ENCODE measurements at regions not wholly inside any gene's neighbourhood (a gene's known extent, or its start where the extent isn't known, plus 50 kb on each side); places are given as distances from the start of the nearest gene placed in this dataset.

- Histone ChIP-seq H3K4me3 (no peak overlapping the region), H3K27ac (no peak overlapping the region), H3K36me3 (no peaks in the 10 kb centered on the region), H3K4me1 (no peaks in the 10 kb centered on the region), H3K9me3 (no peaks in the 10 kb centered on the region), H3K27me3 (no peaks in the 10 kb centered on the region)
- intact Hi-C loops (cut with DNase I; ENCODE audit: low total_unique reads): no loop called here
- no peak for DNase-seq
- TF ChIP-seq POLR2A (IDR thresholded peaks at IDR 0.05) (no peak), CTCF (IDR thresholded peaks at IDR 0.05) (no peak)
Measured at GRCh38 chrX:88621278-88621677, 125.7 kb upstream of the CPXCR1 start.

- TF ChIP-seq CTCF (IDR thresholded peaks at IDR 0.05) (no peak), POLR2A (IDR thresholded peaks at IDR 0.05) (no peak)
- intact Hi-C loops (cut with DNase I; ENCODE audit: low total_unique reads): no loop called here
- no peaks in the 10 kb centered on the region for H3K36me3 ChIP-seq
- DNase-seq: no peak
- H3K4me3 ChIP-seq: no peak overlapping the region
- no peaks in the 10 kb centered on the region for H3K4me1 ChIP-seq
- H3K27ac ChIP-seq: no peak overlapping the region
- no peaks in the 10 kb centered on the region for H3K9me3 ChIP-seq
- no peaks in the 10 kb centered on the region for H3K27me3 ChIP-seq
Measured at GRCh38 chrX:88655460-88655859, 91.6 kb upstream of the CPXCR1 start.

- no peak for DNase-seq
- H3K36me3 ChIP-seq: no peaks in the 10 kb centered on the region
- H3K4me1 ChIP-seq: no peaks in the 10 kb centered on the region
- no peak overlapping the region for H3K27ac ChIP-seq
- H3K9me3 ChIP-seq: no peaks in the 10 kb centered on the region
- H3K4me3 ChIP-seq: no peak overlapping the region
- intact Hi-C loops (cut with DNase I; ENCODE audit: low total_unique reads): no loop called here
- peaks cover 0 to 5% of the 10 kb centered on the region in 2 donors for H3K27me3 ChIP-seq
- TF ChIP-seq CTCF (IDR thresholded peaks at IDR 0.05) (no peak), POLR2A (IDR thresholded peaks at IDR 0.05) (no peak)
Measured at GRCh38 chrX:88660836-88661235, 86.2 kb upstream of the CPXCR1 start.

GRCh38 chrX:88672261-88672660 is 74.8 kb upstream of the CPXCR1 start:
- DNase-seq: no peak
- no peak for TF ChIP-seq POLR2A (IDR thresholded peaks at IDR 0.05)
- no peak for TF ChIP-seq CTCF (IDR thresholded peaks at IDR 0.05)
- intact Hi-C loops (cut with DNase I; ENCODE audit: low total_unique reads): no loop called here
- Histone ChIP-seq H3K27me3 (peaks cover 0 to 6% of the 10 kb centered on the region in 2 donors), H3K27ac (no peak overlapping the region), H3K36me3 (no peaks in the 10 kb centered on the region), H3K9me3 (no peaks in the 10 kb centered on the region), H3K4me3 (no peak overlapping the region), H3K4me1 (no peaks in the 10 kb centered on the region)

All from uterus (tissue), 3 donors.